Fibroblast of skin of scalp (primary cell): ENCODE measurements at regions not wholly inside any gene's neighbourhood (a gene's known extent, or its start where the extent isn't known, plus 50 kb on each side); places are given as distances from the start of the nearest gene placed in this dataset.

ENCODE experiments used
- DNase-seq: peaks from one replicate; pipeline ENCODE4 v3.0.0-alpha.2; 2013

GRCh38 chr2:120518819-120519218 lies 172.9 kb downstream of the INHBB start:
- no peak for DNase-seq

GRCh38 chr2:120519469-120519868 lies 173.5 kb downstream of the INHBB start:
- no peak for DNase-seq

- no peak for DNase-seq
Measured at GRCh38 chr2:120520454-120520853, 174.5 kb downstream of the INHBB start.

DNA sequence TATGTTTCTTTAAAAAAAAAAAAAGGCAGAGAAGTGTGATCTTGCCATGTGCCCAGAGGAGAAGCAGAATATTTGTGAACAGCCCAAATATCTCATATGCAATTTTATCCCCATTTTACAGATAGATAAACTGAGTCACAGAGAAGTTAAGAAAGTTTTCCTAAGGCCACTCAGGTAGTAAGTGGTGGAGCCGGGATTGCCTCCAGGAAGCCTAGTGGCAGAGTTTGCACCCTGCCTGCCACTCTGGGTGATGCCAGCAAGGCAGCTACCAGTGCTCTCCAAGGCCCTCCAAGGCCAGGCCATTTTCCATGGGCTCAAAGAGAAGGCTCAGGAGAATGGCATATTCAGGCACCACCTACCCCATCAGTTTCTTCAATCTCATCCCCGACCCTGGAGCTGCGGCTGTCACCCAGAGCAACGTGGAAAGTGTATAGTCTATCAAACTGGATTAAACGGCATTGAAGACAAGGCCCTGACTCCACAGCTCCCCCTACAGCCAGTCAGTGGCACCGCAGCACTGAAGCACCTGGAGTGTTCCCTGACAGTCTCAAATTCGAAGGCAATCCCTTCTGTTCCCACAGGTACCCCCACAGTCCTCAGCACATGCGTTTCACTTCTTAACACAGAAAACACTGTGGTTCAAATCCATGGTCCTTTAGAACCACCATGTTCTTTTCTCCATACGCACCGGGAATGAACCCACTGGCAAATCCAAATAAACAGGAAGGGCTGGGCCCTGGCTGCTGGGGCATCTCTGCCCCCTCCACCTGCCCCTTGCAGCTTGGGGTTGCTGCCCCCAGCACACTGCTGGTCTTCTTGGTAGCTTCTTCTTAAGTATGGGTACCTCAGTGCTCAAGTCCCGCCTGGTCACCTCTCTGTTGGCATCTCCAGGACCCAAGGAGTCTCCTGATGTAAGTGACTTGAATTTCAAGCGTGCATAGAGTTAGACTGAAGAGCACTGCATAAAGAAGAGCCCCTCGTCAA lies 175.3 kb downstream of the INHBB start:
- peak; percentile 37 for DNase-seq

GRCh38 chr2:120522151-120522751 lies 176.3 kb downstream of the INHBB start:
- DNase-seq: no peak

GRCh38 chr2:120523766-120524165 lies 177.8 kb downstream of the INHBB start:
- no peak for DNase-seq

DNA sequence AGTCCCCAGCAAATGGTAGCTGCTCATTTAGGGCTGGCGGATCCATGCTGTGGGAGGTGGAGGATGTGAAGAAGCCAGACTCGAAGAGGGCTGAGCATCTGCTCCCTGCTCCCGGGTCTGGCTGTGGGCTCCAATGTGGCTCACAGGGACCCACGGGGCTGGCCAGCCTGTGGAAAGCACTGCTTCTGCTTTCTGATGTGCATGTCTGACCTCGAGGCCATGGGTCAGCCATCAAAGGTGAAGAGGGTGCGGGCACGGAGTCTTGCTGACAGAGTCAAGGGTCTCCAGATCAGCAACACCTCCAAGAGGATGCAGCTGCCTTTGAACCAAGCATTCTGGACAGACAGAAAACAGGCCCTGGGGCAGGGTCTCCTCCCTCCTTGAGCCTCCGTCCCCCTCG lies 178.2 kb downstream of the INHBB start:
- no peak for DNase-seq

GRCh38 chr2:120525056-120526046 lies 179.4 kb downstream of the INHBB start:
- no peak for DNase-seq

GRCh38 chr2:120526047-120526562 lies 180.2 kb downstream of the INHBB start:
- DNase-seq: no peak

GRCh38 chr2:120526997-120527945 lies 181.3 kb downstream of the INHBB start:
- DNase-seq: no peak

DNA sequence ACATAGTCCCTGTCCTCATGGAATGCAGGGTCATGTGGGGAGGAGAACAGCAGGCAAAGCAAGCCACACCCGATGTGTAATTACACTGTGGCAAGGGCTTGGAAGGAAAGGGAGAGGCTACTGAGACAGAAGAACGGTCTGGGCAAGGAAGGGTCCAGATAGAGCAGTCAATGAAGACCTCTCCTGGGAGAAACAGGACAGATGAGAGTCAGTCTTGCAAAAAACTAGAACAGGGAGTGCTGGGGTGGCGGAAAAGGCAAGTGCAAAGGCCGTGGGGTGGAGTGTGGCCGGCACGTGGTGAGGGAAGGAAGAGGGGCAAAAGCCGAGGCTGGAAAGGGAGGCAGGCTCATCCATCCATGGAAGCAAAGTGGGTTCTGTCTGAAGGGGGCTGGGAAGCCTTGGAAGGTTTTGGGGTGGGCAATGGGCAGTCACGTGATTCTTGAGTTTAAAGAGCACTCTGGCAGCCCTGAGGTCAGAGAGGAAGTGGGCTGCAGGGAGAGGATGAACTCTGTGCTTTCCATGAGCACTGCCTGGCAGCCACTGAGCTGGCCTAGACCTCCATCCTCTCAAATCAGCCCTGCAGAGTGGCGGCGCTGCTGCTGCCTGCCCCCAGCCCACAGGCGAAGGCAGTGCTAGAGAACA lies 182.2 kb downstream of the INHBB start:
- peak; percentile 35 for DNase-seq

GRCh38 chr2:120528693-120529076 lies 182.7 kb downstream of the INHBB start:
- no peak for DNase-seq

- no peak for DNase-seq
Measured at GRCh38 chr2:120530781-120531180, 184.8 kb downstream of the INHBB start.

- no peak for DNase-seq
Measured at GRCh38 chr2:120531365-120531764, 185.4 kb downstream of the INHBB start.

GRCh38 chr2:120531863-120532600 lies 186.1 kb downstream of the INHBB start:
- no peak for DNase-seq

- no peak for DNase-seq
Measured at GRCh38 chr2:120533625-120534024, 187.7 kb downstream of the INHBB start.

- DNase-seq: no peak
Measured at GRCh38 chr2:120534457-120534856, 188.5 kb downstream of the INHBB start.

- no peak for DNase-seq
Measured at GRCh38 chr2:120535081-120535480, 189.1 kb downstream of the INHBB start.

GRCh38 chr2:120536141-120536540 lies 190.2 kb downstream of the INHBB start:
- no peak for DNase-seq
